ENCODE measurements at regions not wholly inside any gene's neighbourhood (a gene's known extent, or its start where the extent isn't known, plus 50 kb on each side); places are given as distances from the start of the nearest gene placed in this dataset.

DNA sequence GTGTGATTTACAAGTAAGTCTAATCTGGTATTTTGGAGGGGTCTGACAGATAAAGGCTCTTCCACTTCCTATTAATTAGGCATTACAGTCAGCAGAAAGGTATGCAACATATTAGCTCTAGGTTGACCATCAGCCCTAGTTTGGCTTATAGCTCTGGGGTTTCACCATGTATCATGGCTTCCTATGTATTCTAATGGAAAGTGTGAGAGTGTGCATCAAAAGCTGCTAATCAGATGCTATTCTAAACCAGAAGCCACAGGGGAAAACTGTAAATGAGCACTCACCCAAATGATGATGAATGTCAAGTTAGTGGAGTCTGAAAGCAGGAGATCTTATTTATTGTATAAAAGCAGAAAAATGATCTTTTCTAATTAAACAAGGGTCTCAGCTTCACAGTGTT lies 149.2 kb upstream of the MITF start:
- TF ChIP-seq CTCF (IDR thresholded peaks at IDR 0.05), result no peak
- no peak for ATAC-seq (ENCODE audit: low FRiP score)
- no peak for DNase-seq (ENCODE audit: low spot score)

DNA sequence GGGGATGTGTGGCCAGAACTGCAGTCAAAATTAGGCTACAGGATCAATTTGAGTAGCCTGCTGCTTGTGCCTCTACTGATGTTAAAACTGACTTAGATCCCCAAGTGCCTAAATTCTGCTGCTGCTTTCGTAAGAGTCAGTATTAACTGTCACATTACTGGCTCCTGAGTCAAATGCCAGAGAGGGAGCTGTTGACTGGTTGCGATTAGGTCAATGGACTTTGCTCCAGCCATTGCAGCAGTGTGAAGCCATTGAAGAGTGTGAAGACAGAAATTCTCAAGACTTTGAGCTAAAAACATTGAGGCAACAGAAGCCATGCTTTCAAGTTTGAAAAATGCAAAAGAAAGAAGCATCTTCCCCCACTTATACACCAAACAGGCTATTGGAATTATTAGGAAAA lies 151.1 kb upstream of the MITF start:
- ATAC-seq (ENCODE audit: low FRiP score), result no peak
- TF ChIP-seq CTCF (IDR thresholded peaks at IDR 0.05), result no peak
- DNase-seq (ENCODE audit: low spot score), result no peak

- DNase-seq (ENCODE audit: low spot score) (no peak), ATAC-seq (ENCODE audit: low FRiP score) (no peak)
- no peak for TF ChIP-seq CTCF (IDR thresholded peaks at IDR 0.05)
Observed at GRCh38 chr3:69585472-69585871, 153.8 kb upstream of the MITF start.

DNA sequence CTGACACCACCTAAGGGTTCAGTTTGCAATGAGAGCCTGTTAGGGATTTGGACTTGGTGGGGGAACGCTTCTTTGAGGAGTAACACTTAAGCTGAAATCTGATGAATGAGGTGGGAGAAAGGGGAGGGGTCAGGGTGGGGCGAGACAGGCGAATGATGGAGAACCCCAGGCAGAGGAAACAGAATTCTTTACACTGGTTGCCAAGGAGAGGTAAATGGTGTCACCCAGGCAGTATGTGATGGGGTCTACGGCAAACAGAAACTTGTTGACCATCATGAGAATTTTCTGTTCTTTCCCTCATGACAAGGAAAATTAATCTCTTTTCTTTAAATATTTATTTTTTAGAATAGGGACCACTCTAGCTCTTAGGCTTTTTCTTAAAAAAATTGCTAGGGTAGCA lies 157.2 kb upstream of the MITF start:
- DNase-seq (ENCODE audit: low spot score), result no peak
- TF ChIP-seq CTCF (IDR thresholded peaks at IDR 0.05), result no peak
- ATAC-seq (ENCODE audit: low FRiP score), result no peak

- ATAC-seq (ENCODE audit: low FRiP score), result no peak
- DNase-seq (ENCODE audit: low spot score), result no peak
- TF ChIP-seq CTCF (IDR thresholded peaks at IDR 0.05), result no peak
Observed at GRCh38 chr3:69579306-69580041, 159.8 kb upstream of the MITF start.

DNA sequence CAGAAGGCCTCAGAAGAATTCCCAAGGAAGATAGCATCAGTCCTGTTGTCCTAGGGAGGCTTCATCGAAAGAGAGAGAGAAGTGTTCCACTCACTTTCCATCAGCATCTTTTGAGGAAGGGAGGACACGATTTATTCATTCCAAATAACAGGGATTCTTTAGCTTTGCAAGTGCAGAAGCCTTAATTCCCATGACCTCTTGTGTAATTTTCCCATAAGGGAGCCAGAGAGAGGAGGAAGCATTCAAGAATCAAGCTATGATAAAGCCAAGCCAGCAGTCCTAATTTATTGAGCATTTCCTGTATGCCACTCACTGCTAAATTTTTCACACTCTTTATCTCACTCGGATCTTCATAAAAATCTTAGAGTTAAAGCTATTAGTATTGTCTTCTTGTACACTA lies 169.7 kb upstream of the MITF start:
- DNase-seq (ENCODE audit: low spot score) (no peak), ATAC-seq (ENCODE audit: low FRiP score) (no peak)
- TF ChIP-seq CTCF (IDR thresholded peaks at IDR 0.05), result no peak

DNA sequence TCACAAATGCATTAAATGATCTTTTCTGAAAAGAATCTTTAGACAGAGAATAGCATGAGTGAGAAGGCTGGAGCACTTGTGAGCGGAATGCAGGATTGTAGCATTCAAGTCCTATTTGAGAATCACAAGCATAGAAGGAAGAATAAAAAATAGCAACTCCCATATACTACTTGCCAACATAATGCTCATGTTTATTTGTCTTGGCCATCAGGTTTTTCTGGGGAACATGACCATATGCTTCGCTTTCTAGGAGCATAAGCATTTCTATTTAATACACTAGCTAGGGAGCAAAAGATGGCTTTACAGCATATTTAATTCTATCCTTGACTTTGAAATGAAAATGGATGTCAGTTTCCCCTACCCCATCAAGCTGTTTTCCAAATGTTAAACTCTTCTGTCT lies 170.3 kb upstream of the MITF start:
- ATAC-seq (ENCODE audit: low FRiP score), result no peak
- no peak for DNase-seq (ENCODE audit: low spot score)
- TF ChIP-seq CTCF (IDR thresholded peaks at IDR 0.05), result no peak

Data from omental fat pad (tissue), 3 donors.